Gastrocnemius medialis (tissue), 4 donors: ENCODE measurements at regions not wholly inside any gene's neighbourhood (a gene's known extent, or its start where the extent isn't known, plus 50 kb on each side); places are given as distances from the start of the nearest gene placed in this dataset.

Experiments
- ATAC-seq, 2 donors: fragments of 150-250 bp; one replicate each; pipeline ENCODE4 v1.9.1; 2016
- DNase-seq, 2 donors: peaks; one replicate each; pipeline ENCODE4 v3.0.0-alpha.2; 2019
- H3K27ac ChIP-seq, 4 donors: fragments of 200-600 bp; sonication (generic); 1 replicate in 1 of 4; 2 replicates in 3 of 4; pipeline ENCODE4 v1.5.1; 2016 to 2018; ENCODE audit warnings: mild to moderate bottlenecking in 2 of 4, moderate library complexity in 1 of 4
- H3K27me3 ChIP-seq, 3 donors: fragments of 200-600 bp; sonication (generic) in 2 of 3; 1 replicate in 1 of 3; 2 replicates in 2 of 3; pipeline versions ENCODE4 v1.5.1 to v1.6.0; 2016 to 2019; ENCODE audit warnings: mild to moderate bottlenecking in 1 of 3, moderate library complexity in 1 of 3
- H3K36me3 ChIP-seq, 2 donors: fragments of 200-600 bp; sonication (generic) in 1 of 2; one replicate each; pipeline ENCODE4 v1.5.1; 2017 to 2018
- H3K4me1 ChIP-seq, 2 donors: fragments of 200-600 bp; sonication (generic) in 1 of 2; one replicate each; pipeline ENCODE4 v1.5.1; 2016 to 2017; ENCODE audit warnings: mild to moderate bottlenecking in 2 of 2
- H3K4me3 ChIP-seq, 4 donors: fragments of 200-600 bp; sonication (generic) in 3 of 4; 1 replicate in 1 of 4; 2 replicates in 3 of 4; pipeline ENCODE4 v1.5.1; 2016 to 2019; ENCODE audit warnings: mild to moderate bottlenecking in 2 of 4
- H3K9me3 ChIP-seq, 3 donors: fragments of 200-600 bp; sonication (generic) in 2 of 3; 1 replicate in 1 of 3; 2 replicates in 2 of 3; pipeline ENCODE4 v1.5.1; 2016 to 2019
- CTCF ChIP-seq, 5 experiments: fragments of 450-650 bp in 3 of 5; fragments of 200-600 bp in 2 of 5; sonication (generic) in 2 of 5; IDR thresholded peaks in 4 of 5; conservative IDR thresholded peaks in 1 of 5; 1 replicate in 4 of 5; 2 replicates in 1 of 5; pipeline ENCODE4 v1.5.1; 2016 to 2019; ENCODE audit warnings: antibody characterized with exemption in 5 of 5, mild to moderate bottlenecking in 3 of 5, moderate library complexity in 3 of 5
- POLR2A ChIP-seq, 2 donors: fragments of 450-650 bp; IDR thresholded peaks; one replicate each; pipeline ENCODE4 v1.6.1; 2017; ENCODE audit warnings: antibody characterized with exemption in 2 of 2, mild to moderate bottlenecking in 2 of 2, moderate library complexity in 2 of 2
- in situ Hi-C, 4 donors: fragments of 200-750 bp; cut with MboI; loops; one replicate each; pipeline versions ENCODE4 v1.15.0 to v1.8.0; 2017; ENCODE audit warnings: low sequenced_read_pairs in 4 of 4
- intact Hi-C: fragments of 100-400 bp; cut with DNase I; formaldehyde crosslinking; loops from one replicate; pipeline ENCODE4 v1.15.1; 2023; ENCODE audit warnings: low total_unique reads

- H3K36me3 ChIP-seq, result no peaks in the 10 kb centered on the region
- H3K27ac ChIP-seq, result no peak overlapping the region
- TF ChIP-seq POLR2A (IDR thresholded peaks at IDR 0.05) (no peak), CTCF (IDR thresholded peaks at IDR 0.05 in 4 of 5, conservative IDR thresholded peaks at IDR 0.05 in 1 of 5) (no peak)
- intact Hi-C loops, result no loop called here
- ATAC-seq (no peak), DNase-seq (no peak)
- no peak overlapping the region for H3K4me3 ChIP-seq
- no peaks in the 10 kb centered on the region for H3K9me3 ChIP-seq
- H3K27me3 ChIP-seq, result no peaks in the 10 kb centered on the region
- H3K4me1 ChIP-seq, result no peaks in the 10 kb centered on the region
- in situ Hi-C loops, result no loop called here
Measured at GRCh38 chr2:208978946-208979345, 444.9 kb upstream of the MAP2 start.

GRCh38 chr2:208980321-208980720 is 443.5 kb upstream of the MAP2 start:
- Histone ChIP-seq H3K36me3 (no peaks in the 10 kb centered on the region), H3K27ac (no peak overlapping the region), H3K4me3 (no peak overlapping the region), H3K4me1 (no peaks in the 10 kb centered on the region), H3K27me3 (no peaks in the 10 kb centered on the region), H3K9me3 (no peaks in the 10 kb centered on the region)
- in situ Hi-C loops, result no loop called here
- intact Hi-C loops, result no loop called here
- TF ChIP-seq POLR2A (IDR thresholded peaks at IDR 0.05) (no peak), CTCF (IDR thresholded peaks at IDR 0.05 in 4 of 5, conservative IDR thresholded peaks at IDR 0.05 in 1 of 5) (no peak)
- no peak for ATAC-seq
- no peak for DNase-seq

GRCh38 chr2:208982831-208983230 is 441.0 kb upstream of the MAP2 start:
- no peak for TF ChIP-seq CTCF (IDR thresholded peaks at IDR 0.05 in 4 of 5, conservative IDR thresholded peaks at IDR 0.05 in 1 of 5)
- no peak for TF ChIP-seq POLR2A (IDR thresholded peaks at IDR 0.05)
- Histone ChIP-seq H3K9me3 (no peaks in the 10 kb centered on the region), H3K4me3 (no peak overlapping the region), H3K27ac (no peak overlapping the region), H3K36me3 (no peaks in the 10 kb centered on the region), H3K4me1 (no peaks in the 10 kb centered on the region), H3K27me3 (no peaks in the 10 kb centered on the region)
- intact Hi-C loops, result no loop called here
- ATAC-seq, result no peak
- in situ Hi-C loops, result no loop called here
- DNase-seq, result no peak

- DNase-seq (no peak), ATAC-seq (no peak)
- TF ChIP-seq CTCF (IDR thresholded peaks at IDR 0.05 in 4 of 5, conservative IDR thresholded peaks at IDR 0.05 in 1 of 5) (no peak), POLR2A (IDR thresholded peaks at IDR 0.05) (no peak)
- intact Hi-C loops (no loop called here), in situ Hi-C loops (no loop called here)
- Histone ChIP-seq H3K9me3 (no peaks in the 10 kb centered on the region), H3K4me3 (no peak overlapping the region), H3K36me3 (no peaks in the 10 kb centered on the region), H3K27me3 (no peaks in the 10 kb centered on the region), H3K27ac (no peak overlapping the region), H3K4me1 (no peaks in the 10 kb centered on the region)
Measured at GRCh38 chr2:208983486-208983885, 440.4 kb upstream of the MAP2 start.

GRCh38 chr2:208984376-208985090 is 439.3 kb upstream of the MAP2 start:
- Histone ChIP-seq H3K36me3 (no peaks in the 10 kb centered on the region), H3K4me1 (no peaks in the 10 kb centered on the region), H3K4me3 (no peak overlapping the region), H3K9me3 (no peaks in the 10 kb centered on the region), H3K27ac (no peak overlapping the region), H3K27me3 (no peaks in the 10 kb centered on the region)
- DNase-seq (no peak), ATAC-seq (no peak)
- intact Hi-C loops (no loop called here), in situ Hi-C loops (no loop called here)
- TF ChIP-seq CTCF (IDR thresholded peaks at IDR 0.05 in 4 of 5, conservative IDR thresholded peaks at IDR 0.05 in 1 of 5) (no peak), POLR2A (IDR thresholded peaks at IDR 0.05) (no peak)
